ENCODE measurements at regions not wholly inside any gene's neighbourhood (a gene's known extent, or its start where the extent isn't known, plus 50 kb on each side); places are given as distances from the start of the nearest gene placed in this dataset.

DNA sequence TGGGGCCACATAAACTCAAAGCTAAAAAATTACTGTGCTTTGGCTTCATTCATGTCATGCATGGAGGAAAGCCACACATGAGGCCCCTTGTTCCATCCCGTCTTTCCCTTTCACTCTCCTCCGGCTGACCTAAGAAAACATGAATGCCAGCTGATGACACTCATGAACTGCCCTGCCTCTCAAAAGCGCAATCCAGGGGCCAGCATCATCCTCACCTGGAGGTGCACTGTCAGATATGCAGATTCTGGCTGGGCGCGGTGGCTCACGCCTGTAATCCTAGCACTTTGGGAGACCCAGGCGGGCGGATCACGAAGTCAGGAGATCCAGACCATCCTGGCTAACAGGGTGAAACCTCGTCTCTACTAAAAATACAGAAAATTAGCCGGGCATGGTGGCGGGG, 116.1 kb upstream of the FOXN3 start:
- no peak overlapping the region for H3K4me3 ChIP-seq (ENCODE audit: low read depth in 2 of 2, low read length in 1 of 2)
- no peaks in the 10 kb centered on the region for H3K27me3 ChIP-seq (ENCODE audit: insufficient read depth)
- H3K9me2 ChIP-seq: no peaks in the 10 kb centered on the region
- H4K20me1 ChIP-seq (ENCODE audit: insufficient read depth): no peaks in the 10 kb centered on the region
- H3K4me2 ChIP-seq: no peak overlapping the region
- no peak for TF ChIP-seq SIN3A (IDR thresholded peaks at IDR 0.05; ENCODE audit: borderline replicate concordance, low read depth, low read length)
- no peaks in the 10 kb centered on the region for H3K79me2 ChIP-seq (ENCODE audit: insufficient read depth)
- H3K9me3 ChIP-seq: no peaks in the 10 kb centered on the region
- H3K36me3 ChIP-seq (replicated peaks in 1 of 2; ENCODE audit: control insufficient read depth in 1 of 2, insufficient read depth in 2 of 2, low read length in 1 of 2): no peaks in the 10 kb centered on the region
- ChIA-PET POLR2A (interaction anchor here (1.1 kb wide), 1 partner anchor 13 kb away, joined by 4 read pairs; no protein-coding TSS in a partner anchor), CTCF (interaction anchor here (0.9 to 1.7 kb wide), 2 partner anchors 10 to 406 kb away, joined by 4 read pairs; no protein-coding TSS in a partner anchor)
- DNase-seq: no peak
- peaks cover 0 to 7% of the 10 kb centered on the region in 2 experiments; a peak in 1 of 4 replicates for H3K4me1 ChIP-seq (ENCODE audit: control insufficient read depth in 1 of 2, insufficient read depth in 2 of 2, low read depth in 1 of 2, low read length in 1 of 2)
- 91% methylated on average over 12 of the region's 12 CpGs for WGBS (ENCODE audit: low lambda C conversion rate)
- H3F3A ChIP-seq (replicated peaks; ENCODE audit: insufficient read depth): no peaks in the 10 kb centered on the region
- H3K27ac ChIP-seq (ENCODE audit: low read depth in 2 of 2, low read length in 1 of 2): no peak overlapping the region
- H3K9ac ChIP-seq: no peak overlapping the region
- H2AFZ ChIP-seq (ENCODE audit: low read depth): no peak overlapping the region

DNA sequence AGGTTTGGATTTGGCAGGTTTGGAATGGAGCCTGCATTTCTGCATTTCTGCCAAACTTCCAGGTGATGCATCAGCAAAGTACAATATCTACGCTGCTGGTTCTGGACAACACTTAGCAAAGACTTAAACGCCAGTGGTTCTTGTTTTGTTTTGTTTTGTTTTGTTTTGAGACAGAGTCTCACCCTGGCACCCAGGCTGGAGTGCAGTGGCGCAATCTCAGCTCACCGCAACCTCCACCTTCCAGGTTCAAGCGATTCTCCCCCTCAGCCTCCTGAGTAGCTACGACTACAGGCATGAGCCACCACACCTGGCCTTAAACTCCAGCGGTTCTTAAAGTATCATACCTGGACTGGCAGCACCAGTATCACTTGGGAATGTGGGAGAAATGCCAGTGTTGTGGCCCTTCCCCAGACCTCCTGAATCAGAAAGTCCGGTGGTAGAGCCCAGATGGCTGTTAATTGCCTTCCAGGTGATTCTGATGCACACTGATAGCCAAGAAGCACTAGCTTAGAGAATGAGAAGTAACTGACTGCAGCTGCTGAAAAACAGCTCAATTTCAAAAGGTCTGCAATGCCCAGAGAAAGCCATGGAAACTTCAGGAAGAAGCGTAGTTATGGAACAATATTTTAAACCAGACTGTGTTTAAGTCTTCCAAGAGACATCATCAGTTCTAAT, 114.8 kb upstream of the FOXN3 start:
- H3K79me2 ChIP-seq (ENCODE audit: insufficient read depth): no peaks in the 10 kb centered on the region
- no peaks in the 10 kb centered on the region for H3K9me3 ChIP-seq
- H3K4me1 ChIP-seq (ENCODE audit: control insufficient read depth in 1 of 2, insufficient read depth in 2 of 2, low read depth in 1 of 2, low read length in 1 of 2): peaks cover 0 to 7% of the 10 kb centered on the region in 2 experiments; a peak in 1 of 4 replicates
- POLR2A ChIA-PET: interaction anchor here (1.1 kb wide), 1 partner anchor 14 kb away, joined by 4 read pairs; no protein-coding TSS in a partner anchor
- no peak overlapping the region for H3K9ac ChIP-seq
- H4K20me1 ChIP-seq (ENCODE audit: insufficient read depth): no peaks in the 10 kb centered on the region
- no peak overlapping the region for H2AFZ ChIP-seq (ENCODE audit: low read depth)
- WGBS (ENCODE audit: low lambda C conversion rate): 88% methylated on average over 8 of the region's 9 CpGs
- no peak overlapping the region for H3K4me3 ChIP-seq (ENCODE audit: low read depth in 2 of 2, low read length in 1 of 2)
- H3F3A ChIP-seq (replicated peaks; ENCODE audit: insufficient read depth): no peaks in the 10 kb centered on the region
- no peaks in the 10 kb centered on the region for H3K27me3 ChIP-seq (ENCODE audit: insufficient read depth)
- CTCF ChIA-PET: interaction anchor here (0.7 kb wide), 1 partner anchor 12 kb away, joined by 3 read pairs; no protein-coding TSS in a partner anchor
- no peaks in the 10 kb centered on the region for H3K9me2 ChIP-seq
- no peaks in the 10 kb centered on the region for H3K36me3 ChIP-seq (replicated peaks in 1 of 2; ENCODE audit: control insufficient read depth in 1 of 2, insufficient read depth in 2 of 2, low read length in 1 of 2)
- no peak overlapping the region for H3K4me2 ChIP-seq
- no peak overlapping the region for H3K27ac ChIP-seq (ENCODE audit: low read depth in 2 of 2, low read length in 1 of 2)
- TF ChIP-seq TCF12 (IDR thresholded peaks at IDR 0.05) (no peak), MEF2A (IDR thresholded peaks at IDR 0.05; ENCODE audit: borderline replicate concordance, low read depth) (no peak), TAF1 (IDR thresholded peaks at IDR 0.05; ENCODE audit: borderline replicate concordance, low read depth, low read length) (no peak), JUND (IDR thresholded peaks at IDR 0.05) (no peak), PBX3 (IDR thresholded peaks at IDR 0.05) (no peak), FOXJ3 (CRISPR knock-in tag; IDR thresholded peaks at IDR 0.05) (no peak), FOXM1 (IDR thresholded peaks at IDR 0.05; ENCODE audit: low read depth) (no peak), NFIC (IDR thresholded peaks at IDR 0.05; ENCODE audit: borderline replicate concordance) (no peak), RXRA (IDR thresholded peaks at IDR 0.05; ENCODE audit: borderline replicate concordance, low read depth) (no peak), FOSL2 (IDR thresholded peaks at IDR 0.05; ENCODE audit: borderline replicate concordance, low read depth) (no peak), GABPA (IDR thresholded peaks at IDR 0.05; ENCODE audit: low read depth) (no peak), GATA2 (CRISPR knock-in tag; IDR thresholded peaks at IDR 0.05) (no peak), CHD2 (IDR thresholded peaks at IDR 0.05; ENCODE audit: low read length, partially characterized antibody) (no peak)
- TF ChIP-seq, protein P1, sequence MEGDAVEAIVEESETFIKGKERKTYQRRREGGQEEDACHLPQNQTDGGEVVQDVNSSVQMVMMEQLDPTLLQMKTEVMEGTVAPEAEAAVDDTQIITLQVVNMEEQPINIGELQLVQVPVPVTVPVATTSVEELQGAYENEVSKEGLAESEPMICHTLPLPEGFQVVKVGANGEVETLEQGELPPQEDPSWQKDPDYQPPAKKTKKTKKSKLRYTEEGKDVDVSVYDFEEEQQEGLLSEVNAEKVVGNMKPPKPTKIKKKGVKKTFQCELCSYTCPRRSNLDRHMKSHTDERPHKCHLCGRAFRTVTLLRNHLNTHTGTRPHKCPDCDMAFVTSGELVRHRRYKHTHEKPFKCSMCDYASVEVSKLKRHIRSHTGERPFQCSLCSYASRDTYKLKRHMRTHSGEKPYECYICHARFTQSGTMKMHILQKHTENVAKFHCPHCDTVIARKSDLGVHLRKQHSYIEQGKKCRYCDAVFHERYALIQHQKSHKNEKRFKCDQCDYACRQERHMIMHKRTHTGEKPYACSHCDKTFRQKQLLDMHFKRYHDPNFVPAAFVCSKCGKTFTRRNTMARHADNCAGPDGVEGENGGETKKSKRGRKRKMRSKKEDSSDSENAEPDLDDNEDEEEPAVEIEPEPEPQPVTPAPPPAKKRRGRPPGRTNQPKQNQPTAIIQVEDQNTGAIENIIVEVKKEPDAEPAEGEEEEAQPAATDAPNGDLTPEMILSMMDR (IDR thresholded peaks at IDR 0.05): no peak
- TF ChIP-seq, protein P2, sequence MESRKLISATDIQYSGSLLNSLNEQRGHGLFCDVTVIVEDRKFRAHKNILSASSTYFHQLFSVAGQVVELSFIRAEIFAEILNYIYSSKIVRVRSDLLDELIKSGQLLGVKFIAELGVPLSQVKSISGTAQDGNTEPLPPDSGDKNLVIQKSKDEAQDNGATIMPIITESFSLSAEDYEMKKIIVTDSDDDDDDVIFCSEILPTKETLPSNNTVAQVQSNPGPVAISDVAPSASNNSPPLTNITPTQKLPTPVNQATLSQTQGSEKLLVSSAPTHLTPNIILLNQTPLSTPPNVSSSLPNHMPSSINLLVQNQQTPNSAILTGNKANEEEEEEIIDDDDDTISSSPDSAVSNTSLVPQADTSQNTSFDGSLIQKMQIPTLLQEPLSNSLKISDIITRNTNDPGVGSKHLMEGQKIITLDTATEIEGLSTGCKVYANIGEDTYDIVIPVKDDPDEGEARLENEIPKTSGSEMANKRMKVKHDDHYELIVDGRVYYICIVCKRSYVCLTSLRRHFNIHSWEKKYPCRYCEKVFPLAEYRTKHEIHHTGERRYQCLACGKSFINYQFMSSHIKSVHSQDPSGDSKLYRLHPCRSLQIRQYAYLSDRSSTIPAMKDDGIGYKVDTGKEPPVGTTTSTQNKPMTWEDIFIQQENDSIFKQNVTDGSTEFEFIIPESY (IDR thresholded peaks at IDR 0.05; ENCODE audit: borderline replicate concordance, low read depth): no peak
- TF ChIP-seq, protein P3, sequence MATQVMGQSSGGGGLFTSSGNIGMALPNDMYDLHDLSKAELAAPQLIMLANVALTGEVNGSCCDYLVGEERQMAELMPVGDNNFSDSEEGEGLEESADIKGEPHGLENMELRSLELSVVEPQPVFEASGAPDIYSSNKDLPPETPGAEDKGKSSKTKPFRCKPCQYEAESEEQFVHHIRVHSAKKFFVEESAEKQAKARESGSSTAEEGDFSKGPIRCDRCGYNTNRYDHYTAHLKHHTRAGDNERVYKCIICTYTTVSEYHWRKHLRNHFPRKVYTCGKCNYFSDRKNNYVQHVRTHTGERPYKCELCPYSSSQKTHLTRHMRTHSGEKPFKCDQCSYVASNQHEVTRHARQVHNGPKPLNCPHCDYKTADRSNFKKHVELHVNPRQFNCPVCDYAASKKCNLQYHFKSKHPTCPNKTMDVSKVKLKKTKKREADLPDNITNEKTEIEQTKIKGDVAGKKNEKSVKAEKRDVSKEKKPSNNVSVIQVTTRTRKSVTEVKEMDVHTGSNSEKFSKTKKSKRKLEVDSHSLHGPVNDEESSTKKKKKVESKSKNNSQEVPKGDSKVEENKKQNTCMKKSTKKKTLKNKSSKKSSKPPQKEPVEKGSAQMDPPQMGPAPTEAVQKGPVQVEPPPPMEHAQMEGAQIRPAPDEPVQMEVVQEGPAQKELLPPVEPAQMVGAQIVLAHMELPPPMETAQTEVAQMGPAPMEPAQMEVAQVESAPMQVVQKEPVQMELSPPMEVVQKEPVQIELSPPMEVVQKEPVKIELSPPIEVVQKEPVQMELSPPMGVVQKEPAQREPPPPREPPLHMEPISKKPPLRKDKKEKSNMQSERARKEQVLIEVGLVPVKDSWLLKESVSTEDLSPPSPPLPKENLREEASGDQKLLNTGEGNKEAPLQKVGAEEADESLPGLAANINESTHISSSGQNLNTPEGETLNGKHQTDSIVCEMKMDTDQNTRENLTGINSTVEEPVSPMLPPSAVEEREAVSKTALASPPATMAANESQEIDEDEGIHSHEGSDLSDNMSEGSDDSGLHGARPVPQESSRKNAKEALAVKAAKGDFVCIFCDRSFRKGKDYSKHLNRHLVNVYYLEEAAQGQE (IDR thresholded peaks at IDR 0.05; ENCODE audit: low read depth, low read length): no peak
- TF ChIP-seq, protein P4, sequence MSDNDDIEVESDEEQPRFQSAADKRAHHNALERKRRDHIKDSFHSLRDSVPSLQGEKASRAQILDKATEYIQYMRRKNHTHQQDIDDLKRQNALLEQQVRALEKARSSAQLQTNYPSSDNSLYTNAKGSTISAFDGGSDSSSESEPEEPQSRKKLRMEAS (IDR thresholded peaks at IDR 0.05; ENCODE audit: low read depth): no peak
- no peak for DNase-seq
